Small intestine (tissue), 7 donors: ENCODE measurements at regions not wholly inside any gene's neighbourhood (a gene's known extent, or its start where the extent isn't known, plus 50 kb on each side); places are given as distances from the start of the nearest gene placed in this dataset.

Source experiments
- DNase-seq, 2 donors: peaks; one replicate each; pipeline versions ENCODE4 v3.0.0 to v3.0.0-alpha.2; 2013
- FAIRE-seq: peaks from 2 replicates; lab custom pipeline; 2012; peaks lifted over from hg19 to GRCh38; lab: Jason Lieb, UNC
- H3K27ac ChIP-seq, 3 donors: one replicate each; pipeline ENCODE4 v1.5.1; 2013; ENCODE audit warnings: low read length in 2 of 3, mild to moderate bottlenecking in 2 of 3, control low read depth in 1 of 3, inconsistent platforms in 1 of 3, low read depth in 1 of 3, moderate library complexity in 1 of 3
- H3K27me3 ChIP-seq, 3 donors: one replicate each; pipeline ENCODE4 v1.6.1; 2013; ENCODE audit warnings: low read length in 3 of 3, inconsistent platforms in 1 of 3; ENCODE audit not compliant: control insufficient read depth in 3 of 3, insufficient read depth in 3 of 3
- H3K36me3 ChIP-seq, 3 donors: one replicate each; pipeline ENCODE4 v1.6.1; 2013; ENCODE audit warnings: low read length in 3 of 3, inconsistent platforms in 1 of 3, low read depth in 1 of 3, mild to moderate bottlenecking in 1 of 3, moderate library complexity in 1 of 3; ENCODE audit not compliant: control insufficient read depth in 3 of 3, insufficient read depth in 2 of 3
- H3K4me1 ChIP-seq, 3 donors: one replicate each; pipeline ENCODE4 v1.6.1; 2013; ENCODE audit warnings: low read length in 2 of 3, inconsistent platforms in 1 of 3, low read depth in 1 of 3, mild to moderate bottlenecking in 1 of 3, moderate library complexity in 1 of 3; ENCODE audit not compliant: control insufficient read depth in 3 of 3, insufficient read depth in 2 of 3
- H3K4me3 ChIP-seq, 3 donors: one replicate each; pipeline ENCODE4 v1.5.1; 2013; ENCODE audit warnings: low read length in 3 of 3, control low read depth in 1 of 3, inconsistent platforms in 1 of 3, low read depth in 1 of 3, mild to moderate bottlenecking in 1 of 3, moderate library complexity in 1 of 3
- H3K9me3 ChIP-seq, 2 donors: one replicate each; pipeline ENCODE4 v1.6.1; 2013; ENCODE audit warnings: low read depth in 1 of 2, low read length in 1 of 2; ENCODE audit not compliant: control insufficient read depth in 2 of 2, insufficient read depth in 1 of 2
- WGBS, 3 donors: extraction: QIAGEN DNeasy Blood & Tissue Kit; methylation state at CpG; one replicate each; pipeline ENCODE4 v1.1.7; 2013; 5-methylcytosine and 5-hydroxymethylcytosine counted together
- donor health status: healthy with polysubstance abuse.
- donor health status: control.
- donor health status: control.
- donor health status: Bipolar disorder and iron deficiency.
- donor health status: healthy.

GRCh38 chr11:21625982-21626381 is 566.9 kb upstream of the ANO5 start:
- Histone ChIP-seq H3K4me3 (no peak overlapping the region), H3K4me1 (no peaks in the 10 kb centered on the region), H3K27me3 (no peaks in the 10 kb centered on the region), H3K27ac (no peak overlapping the region), H3K36me3 (no peaks in the 10 kb centered on the region), H3K9me3 (peaks cover 0 to 3% of the 10 kb centered on the region in 2 donors)
- FAIRE-seq (no peak), DNase-seq (no peak)
- 67 to 78% (median 72%) methylated on average over 5 of the region's 5 CpGs for WGBS, 3 donors

- DNase-seq (no peak), FAIRE-seq (no peak)
- Histone ChIP-seq H3K27ac (no peak overlapping the region), H3K27me3 (no peaks in the 10 kb centered on the region), H3K4me1 (no peaks in the 10 kb centered on the region), H3K36me3 (no peaks in the 10 kb centered on the region), H3K4me3 (no peak overlapping the region), H3K9me3 (peaks cover 0 to 3% of the 10 kb centered on the region in 2 donors)
- WGBS, 3 donors, result 46 to 63% (median 60%) methylated on average over 3 of the region's 3 CpGs
Measured at GRCh38 chr11:21628641-21629040, 564.2 kb upstream of the ANO5 start.

GRCh38 chr11:21630934-21631478 is 561.9 kb upstream of the ANO5 start:
- DNase-seq, result no peak
- H3K9me3 ChIP-seq, result no peaks in the 10 kb centered on the region
- WGBS, 3 donors, result 85 to 94% (median 88%) methylated on average over 1 of the region's 1 CpG
- no peak overlapping the region for H3K27ac ChIP-seq
- no peak for FAIRE-seq
- H3K4me3 ChIP-seq, result no peak overlapping the region
- no peaks in the 10 kb centered on the region for H3K27me3 ChIP-seq
- H3K4me1 ChIP-seq, result no peaks in the 10 kb centered on the region
- H3K36me3 ChIP-seq, result no peaks in the 10 kb centered on the region

DNA sequence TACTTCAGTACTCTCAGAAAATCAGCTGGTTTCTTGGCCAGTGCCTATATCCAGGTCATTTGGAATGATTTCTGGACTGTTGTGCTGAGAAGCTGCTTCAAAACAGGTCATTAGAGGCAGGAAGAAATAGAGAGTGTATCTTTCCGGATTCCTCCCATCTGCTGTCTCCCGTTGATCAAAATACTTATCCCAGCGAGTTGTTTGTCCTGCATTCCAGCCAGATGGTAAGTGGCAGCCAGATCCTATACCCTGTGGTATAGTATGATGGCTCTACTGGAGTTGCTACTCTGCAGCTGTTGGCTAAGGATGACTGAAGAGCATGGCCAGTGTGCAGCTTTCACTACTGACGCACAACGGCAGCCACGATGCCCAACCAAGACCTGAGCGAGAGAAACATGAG is 560.9 kb upstream of the ANO5 start:
- FAIRE-seq, result no peak
- 84 to 88% (median 87%) methylated on average over 7 of the region's 7 CpGs for WGBS, 3 donors
- Histone ChIP-seq H3K27ac (no peak overlapping the region), H3K27me3 (no peaks in the 10 kb centered on the region), H3K36me3 (no peaks in the 10 kb centered on the region), H3K4me3 (no peak overlapping the region), H3K4me1 (no peaks in the 10 kb centered on the region), H3K9me3 (no peaks in the 10 kb centered on the region)
- DNase-seq, result no peak

GRCh38 chr11:21634491-21634890 is 558.4 kb upstream of the ANO5 start:
- DNase-seq (no peak), FAIRE-seq (no peak)
- WGBS, 3 donors, result 77 to 82% (median 81%) methylated on average over 3 of the region's 3 CpGs
- Histone ChIP-seq H3K36me3 (no peaks in the 10 kb centered on the region), H3K4me1 (no peaks in the 10 kb centered on the region), H3K4me3 (no peak overlapping the region), H3K27me3 (no peaks in the 10 kb centered on the region), H3K27ac (no peak overlapping the region), H3K9me3 (no peaks in the 10 kb centered on the region)

DNA sequence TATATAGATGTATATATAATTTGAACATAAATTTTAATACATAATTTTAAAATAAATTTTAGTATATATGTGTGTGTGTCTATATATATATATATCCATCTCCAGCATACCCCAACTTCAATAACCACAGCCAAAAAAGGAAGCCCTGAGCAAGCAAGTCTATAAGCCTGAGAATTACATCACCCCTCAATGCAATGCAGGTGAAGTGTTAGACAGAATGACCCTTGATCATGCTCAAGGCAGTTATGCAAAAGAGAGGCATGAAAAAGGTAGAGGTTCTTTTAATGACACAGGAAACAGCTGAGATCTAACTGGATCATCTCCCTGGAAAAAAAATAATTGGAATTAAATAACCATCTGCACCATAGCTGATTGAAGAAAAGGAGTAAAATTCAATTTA is 557.9 kb upstream of the ANO5 start:
- no peak for FAIRE-seq
- Histone ChIP-seq H3K36me3 (no peaks in the 10 kb centered on the region), H3K9me3 (no peaks in the 10 kb centered on the region), H3K4me3 (no peak overlapping the region), H3K27ac (no peak overlapping the region), H3K4me1 (no peaks in the 10 kb centered on the region), H3K27me3 (no peaks in the 10 kb centered on the region)
- DNase-seq, result peak in 1 of 2 donors; percentile 50

DNA sequence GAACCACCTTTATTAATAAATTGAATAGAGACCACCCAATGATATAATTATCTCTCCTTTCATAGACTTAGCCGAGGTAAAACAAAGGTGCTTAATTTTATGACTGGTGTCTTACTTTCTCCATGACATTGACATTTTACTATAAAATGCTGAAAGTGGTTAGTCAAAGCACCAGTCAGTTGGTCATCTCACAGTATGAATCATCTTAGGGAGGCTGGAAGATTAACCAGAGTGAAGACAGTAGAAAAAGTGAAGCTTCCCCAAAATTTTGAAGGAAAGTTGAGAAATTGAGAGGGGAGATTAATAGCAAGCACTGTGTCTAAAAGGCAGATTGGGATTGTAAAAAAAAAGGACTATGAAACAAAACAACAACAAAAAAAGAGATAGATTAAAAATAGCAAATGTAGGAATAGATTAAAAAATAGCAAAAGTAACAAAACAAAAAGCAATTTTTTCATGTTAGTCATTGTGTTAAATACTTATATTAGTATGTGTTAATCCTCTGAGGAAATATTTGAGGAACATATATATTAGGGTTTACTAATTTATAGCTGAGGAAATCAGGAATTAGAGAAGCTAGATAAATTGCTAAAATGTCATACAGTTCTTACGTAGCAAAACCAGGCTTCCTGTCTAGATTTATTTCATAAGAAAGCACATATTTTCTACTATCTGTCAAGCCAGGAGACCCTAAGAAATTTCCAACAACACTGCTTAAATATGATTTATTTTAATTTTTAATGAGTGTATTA is 557.3 kb upstream of the ANO5 start:
- WGBS, 3 donors, result 39 to 66% (median 47%) methylated on average over 2 of the region's 2 CpGs
- no peaks in the 10 kb centered on the region for H3K36me3 ChIP-seq
- FAIRE-seq (no peak), DNase-seq (no peak)
- no peaks in the 10 kb centered on the region for H3K9me3 ChIP-seq
- no peaks in the 10 kb centered on the region for H3K27me3 ChIP-seq
- no peak overlapping the region for H3K27ac ChIP-seq
- no peaks in the 10 kb centered on the region for H3K4me1 ChIP-seq
- no peak overlapping the region for H3K4me3 ChIP-seq

GRCh38 chr11:21636561-21636960 is 556.3 kb upstream of the ANO5 start:
- Histone ChIP-seq H3K36me3 (no peaks in the 10 kb centered on the region), H3K27ac (no peak overlapping the region), H3K4me3 (no peak overlapping the region), H3K9me3 (no peaks in the 10 kb centered on the region), H3K27me3 (no peaks in the 10 kb centered on the region), H3K4me1 (no peaks in the 10 kb centered on the region)
- DNase-seq (no peak), FAIRE-seq (no peak)

DNA sequence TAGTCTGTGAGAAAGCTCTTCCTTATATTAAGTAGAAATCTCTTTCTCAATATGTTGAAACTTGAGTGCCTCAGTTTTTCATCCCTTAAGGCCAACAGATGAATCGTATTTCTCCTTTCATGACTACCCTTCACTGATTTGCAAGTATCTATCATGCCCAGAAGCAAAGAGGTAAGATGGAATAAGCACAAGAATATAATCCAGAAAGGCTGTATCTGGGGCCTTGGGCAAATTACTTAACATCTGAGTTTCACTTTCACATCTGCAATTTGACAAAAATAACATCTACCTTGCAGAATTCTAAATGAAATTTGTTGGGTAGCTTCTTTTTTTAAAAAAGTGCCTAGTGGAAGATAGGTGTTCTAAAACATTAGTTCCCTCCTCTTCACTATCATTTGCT is 552.4 kb upstream of the ANO5 start:
- H3K36me3 ChIP-seq, result no peaks in the 10 kb centered on the region
- no peaks in the 10 kb centered on the region for H3K27me3 ChIP-seq
- DNase-seq, result no peak
- no peak for FAIRE-seq
- no peaks in the 10 kb centered on the region for H3K4me1 ChIP-seq
- WGBS, 3 donors, result 56 to 77% (median 76%) methylated on average over 1 of the region's 1 CpG
- no peak overlapping the region for H3K4me3 ChIP-seq
- H3K27ac ChIP-seq, result no peak overlapping the region
- H3K9me3 ChIP-seq, result no peaks in the 10 kb centered on the region
